Breast epithelium (tissue), 3 donors: ENCODE measurements at regions not wholly inside any gene's neighbourhood (a gene's known extent, or its start where the extent isn't known, plus 50 kb on each side); places are given as distances from the start of the nearest gene placed in this dataset.

ENCODE experiments used
- POLR2A ChIP-seq: fragments of 450-650 bp; IDR thresholded peaks from one replicate; pipeline ENCODE4 v1.6.1; 2016; ENCODE audit warnings: antibody characterized with exemption, mild to moderate bottlenecking, moderate library complexity
- TF ChIP-seq, protein P1 (sequence below), 3 donors: fragments of 450-650 bp; IDR thresholded peaks; one replicate each; pipeline ENCODE4 v1.5.1; 2016 to 2017; ENCODE audit warnings: antibody characterized with exemption in 3 of 3, mild to moderate bottlenecking in 3 of 3, moderate library complexity in 3 of 3

DNA sequence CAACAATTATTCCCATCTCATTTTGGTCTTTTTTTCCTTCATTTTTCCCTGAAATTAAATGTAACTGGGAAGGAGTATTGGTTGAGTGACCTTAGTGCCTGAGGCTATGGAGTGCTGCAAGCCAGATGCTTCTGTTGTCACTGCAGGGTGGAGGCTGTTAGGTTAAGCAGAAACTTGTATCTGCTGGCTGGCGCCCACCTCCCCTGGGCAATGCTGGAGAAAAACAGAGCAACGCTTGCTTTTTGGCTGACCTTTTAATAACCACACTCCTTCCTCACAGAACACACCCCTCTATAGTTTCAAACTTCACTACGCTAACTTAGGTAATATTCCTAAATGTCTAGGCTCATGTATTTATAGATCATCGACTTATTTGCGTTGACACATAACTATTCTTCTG lies 583.5 kb upstream of the NOVA1 start:
- TF ChIP-seq, protein P1, sequence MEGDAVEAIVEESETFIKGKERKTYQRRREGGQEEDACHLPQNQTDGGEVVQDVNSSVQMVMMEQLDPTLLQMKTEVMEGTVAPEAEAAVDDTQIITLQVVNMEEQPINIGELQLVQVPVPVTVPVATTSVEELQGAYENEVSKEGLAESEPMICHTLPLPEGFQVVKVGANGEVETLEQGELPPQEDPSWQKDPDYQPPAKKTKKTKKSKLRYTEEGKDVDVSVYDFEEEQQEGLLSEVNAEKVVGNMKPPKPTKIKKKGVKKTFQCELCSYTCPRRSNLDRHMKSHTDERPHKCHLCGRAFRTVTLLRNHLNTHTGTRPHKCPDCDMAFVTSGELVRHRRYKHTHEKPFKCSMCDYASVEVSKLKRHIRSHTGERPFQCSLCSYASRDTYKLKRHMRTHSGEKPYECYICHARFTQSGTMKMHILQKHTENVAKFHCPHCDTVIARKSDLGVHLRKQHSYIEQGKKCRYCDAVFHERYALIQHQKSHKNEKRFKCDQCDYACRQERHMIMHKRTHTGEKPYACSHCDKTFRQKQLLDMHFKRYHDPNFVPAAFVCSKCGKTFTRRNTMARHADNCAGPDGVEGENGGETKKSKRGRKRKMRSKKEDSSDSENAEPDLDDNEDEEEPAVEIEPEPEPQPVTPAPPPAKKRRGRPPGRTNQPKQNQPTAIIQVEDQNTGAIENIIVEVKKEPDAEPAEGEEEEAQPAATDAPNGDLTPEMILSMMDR (IDR thresholded peaks at IDR 0.05) = no peak
- no peak for TF ChIP-seq POLR2A
